ENCODE measurements at regions not wholly inside any gene's neighbourhood (a gene's known extent, or its start where the extent isn't known, plus 50 kb on each side); places are given as distances from the start of the nearest gene placed in this dataset.

GRCh38 chr12:46533723-46534122 lies 161.2 kb upstream of the SLC38A2 start:
- H2BK120ac ChIP-seq (replicated peaks; ENCODE audit: low read depth, low read length) = no peak overlapping the region
- no peaks in the 10 kb centered on the region for H3K23me2 ChIP-seq (ENCODE audit: low read depth, low read length)
- FAIRE-seq = no peak
- no peak overlapping the region for H2BK12ac ChIP-seq (ENCODE audit: low read depth, low read length)
- H2AK5ac ChIP-seq (ENCODE audit: low read depth, low read length) = no peak overlapping the region; the same call in 1 of the 2 replicates
- H2BK5ac ChIP-seq (ENCODE audit: low read depth, low read length) = no peak overlapping the region
- H3K9me3 ChIP-seq (ENCODE audit: insufficient read depth in 2 of 2, low read depth in 1 of 2, low read length in 1 of 2) = peaks cover 5 to 10% of the 10 kb centered on the region in 2 experiments; a peak in 3 of 4 replicates
- H3K14ac ChIP-seq (ENCODE audit: insufficient read length) = no peak overlapping the region
- no peak overlapping the region for H4K8ac ChIP-seq (ENCODE audit: extremely low read depth, insufficient read depth, low read length)
- no peaks in the 10 kb centered on the region; a peak in 1 of 7 replicates for H3K4me1 ChIP-seq (replicated peaks in 1 of 4; ENCODE audit: control insufficient read depth in 3 of 4, insufficient read depth in 4 of 4, low read length in 3 of 4)
- no peak overlapping the region for H3K23ac ChIP-seq (ENCODE audit: insufficient read length)
- H3K9ac ChIP-seq (replicated peaks in 1 of 4; ENCODE audit: extremely low read depth in 1 of 4, low read depth in 3 of 4, low read length in 3 of 4) = no peak overlapping the region
- H3K27ac ChIP-seq (ENCODE audit: low read depth, low read length) = no peak overlapping the region
- no peak overlapping the region for H4K91ac ChIP-seq (replicated peaks; ENCODE audit: insufficient read length, low read length)
- H3K79me2 ChIP-seq (ENCODE audit: control insufficient read depth in 1 of 2, insufficient read depth in 2 of 2, low read length in 2 of 2) = no peaks in the 10 kb centered on the region
- CTCF ChIA-PET (ENCODE audit: partially characterized antibody) = interaction anchor here (0.9 kb wide), 1 partner anchor 152 kb away, joined by 3 read pairs; no protein-coding TSS in a partner anchor
- no peak overlapping the region for H2BK20ac ChIP-seq (ENCODE audit: low read length)
- no peaks in the 10 kb centered on the region for H3K79me1 ChIP-seq (ENCODE audit: low read depth, low read length)
- no peaks in the 10 kb centered on the region for H4K20me1 ChIP-seq (replicated peaks in 1 of 2; ENCODE audit: control insufficient read depth in 1 of 2, insufficient read depth in 2 of 2, low read length in 2 of 2)
- no peak overlapping the region for H3K4me2 ChIP-seq (ENCODE audit: insufficient read depth in 1 of 2, low read depth in 2 of 2, low read length in 2 of 2)
- H3K18ac ChIP-seq (ENCODE audit: extremely low read depth, low read length) = no peak overlapping the region
- H3K27me3 ChIP-seq (replicated peaks in 1 of 4; ENCODE audit: control insufficient read depth in 3 of 4, extremely low read depth in 1 of 4, insufficient read depth in 3 of 4, low read length in 3 of 4) = no peaks in the 10 kb centered on the region
- H3K4ac ChIP-seq (replicated peaks; ENCODE audit: insufficient read length, low read depth, low read length) = no peak overlapping the region
- H2BK15ac ChIP-seq (ENCODE audit: low read length) = no peak overlapping the region
- H3K56ac ChIP-seq (replicated peaks; ENCODE audit: insufficient read length, low read depth, low read length) = no peak overlapping the region
- WGBS, 2 experiments (ENCODE audit: extremely low coverage in 1 of 2, insufficient coverage in 1 of 2, insufficient read length in 1 of 2, insufficient replicate concordance in 2 of 2, low coverage in 1 of 2, low lambda C conversion rate in 2 of 2, missing lambda C conversion rate in 1 of 2) = 93% methylated on average over 2 of the region's 2 CpGs; no CpG with 5 or more reads in 1 of the 2 experiments
- H3K36me3 ChIP-seq (ENCODE audit: control insufficient read depth in 2 of 4, insufficient read depth in 4 of 4, low read length in 3 of 4) = no peaks in the 10 kb centered on the region; a peak in 1 of 8 replicates
- no peak overlapping the region for H4K5ac ChIP-seq (ENCODE audit: insufficient read length, low read depth, low read length)
- no peak overlapping the region for H3K4me3 ChIP-seq (ENCODE audit: extremely low read depth in 1 of 4, insufficient read depth in 2 of 4, low read depth in 3 of 4, low read length in 4 of 4)
- TF ChIP-seq CBX8 (IDR thresholded peaks at IDR 0.05; ENCODE audit: borderline replicate concordance, low read depth, low read length) (no peak), CHD2 (IDR thresholded peaks at IDR 0.05; ENCODE audit: low read length) (no peak)
- POLR2A ChIA-PET (ENCODE audit: partially characterized antibody) = no interaction called here
- no peak overlapping the region for H2AFZ ChIP-seq (ENCODE audit: low read length)
- no peak for DNase-seq (ENCODE audit: low read depth in 1 of 2, low spot score in 2 of 2)
